AG10803 (cell line): ENCODE measurements at regions not wholly inside any gene's neighbourhood (a gene's known extent, or its start where the extent isn't known, plus 50 kb on each side); places are given as distances from the start of the nearest gene placed in this dataset.

Experiments
- DNase-seq: peaks from one replicate; pipeline ENCODE4 v3.0.0; 2010; ENCODE audit warnings: low read depth
- H3K4me3 ChIP-seq: 2 replicates; pipeline ENCODE4 v1.5.1; 2011; ENCODE audit warnings: mild to moderate bottlenecking, low read length, control low read depth
- CTCF ChIP-seq: conservative IDR thresholded peaks from 2 replicates; pipeline ENCODE4 v1.5.1; 2011; ENCODE audit warnings: mild to moderate bottlenecking, low read length, control low read depth, inconsistent platforms

- H3K4me3 ChIP-seq, result no peak overlapping the region
- no peak for DNase-seq
- TF ChIP-seq CTCF, result no peak
Measured at GRCh38 chr15:66644869-66645268, 57.2 kb upstream of the SMAD6 start.

- no peak for TF ChIP-seq CTCF
- DNase-seq, result peak; percentile 79
- H3K4me3 ChIP-seq, result no peak overlapping the region
Measured at GRCh38 chr15:66646308-66646707, 55.7 kb upstream of the SMAD6 start.

- no peak for DNase-seq
- no peak overlapping the region for H3K4me3 ChIP-seq
- no peak for TF ChIP-seq CTCF
Measured at GRCh38 chr15:66646799-66647198, 55.2 kb upstream of the SMAD6 start.

GRCh38 chr15:66647358-66647757 lies 54.7 kb upstream of the SMAD6 start:
- DNase-seq, result no peak
- no peak overlapping the region for H3K4me3 ChIP-seq
- TF ChIP-seq CTCF, result no peak

- TF ChIP-seq CTCF, result no peak
- H3K4me3 ChIP-seq, result no peak overlapping the region
- DNase-seq, result no peak
Measured at GRCh38 chr15:66648588-66648987, 53.4 kb upstream of the SMAD6 start.

- no peak for DNase-seq
- no peak for TF ChIP-seq CTCF
- no peak overlapping the region for H3K4me3 ChIP-seq
Measured at GRCh38 chr15:66649235-66649984, 52.6 kb upstream of the SMAD6 start.

- no peak for DNase-seq
- TF ChIP-seq CTCF, result no peak
Measured at GRCh38 chr15:66650433-66650832, 51.6 kb upstream of the SMAD6 start.

More at GRCh38 chr15:66650433-66650832, 51.6 kb upstream of the SMAD6 start:
- H3K4me3 ChIP-seq, result no peak overlapping the region
